PC-9 (cell line): ENCODE measurements at regions not wholly inside any gene's neighbourhood (a gene's known extent, or its start where the extent isn't known, plus 50 kb on each side); places are given as distances from the start of the nearest gene placed in this dataset.

Experiments used
- BruUV-seq: library from RNA; stranded (reverse); fragments of 400-500 nt; replicated peaks from 2 replicates; lab custom pipeline; 2021; lab: Mats Ljungman, UMichigan
- CTCF ChIA-PET: fragments of 300-600 bp; sonication (Branson Sonifier 250); formaldehyde crosslinking; loops from one replicate; lab custom pipeline; 2022; ENCODE audit warnings: antibody characterized with exemption; lab: Charles Lee
- POLR2A ChIA-PET: fragments of 300-600 bp; sonication (Branson Sonifier 250); formaldehyde crosslinking; loops from one replicate; lab custom pipeline; 2022; ENCODE audit warnings: antibody characterized with exemption; ENCODE audit not compliant: unreplicated experiment; lab: Charles Lee
- DNase-seq, 2 experiments: peaks; one replicate each; pipeline versions ENCODE4 v3.0.0 to v3.0.0-alpha.2; 2015 to 2022; ENCODE audit warnings: mixed read lengths in 1 of 2
- H2AFZ ChIP-seq: fragments of 200-600 bp; sonication (generic); 2 replicates; pipeline ENCODE4 v1.8.1; 2017; ENCODE audit warnings: antibody characterized with exemption
- H3F3A ChIP-seq: fragments of 200-600 bp; sonication (generic); 2 replicates; pipeline ENCODE4 v1.8.1; 2017; ENCODE audit warnings: antibody characterized with exemption, mild to moderate bottlenecking, low read depth; ENCODE audit not compliant: insufficient read depth
- H3K27ac ChIP-seq: fragments of 200-600 bp; sonication (generic); 2 replicates; pipeline ENCODE4 v1.6.1; 2016; ENCODE audit warnings: mixed run types
- H3K27me3 ChIP-seq: fragments of 200-600 bp; sonication (generic); 2 replicates; pipeline ENCODE4 v1.6.1; 2016; ENCODE audit warnings: low read depth, mixed run types; ENCODE audit not compliant: insufficient read depth
- H3K36me3 ChIP-seq: fragments of 200-600 bp; sonication (generic); 2 replicates; pipeline ENCODE4 v1.6.1; 2016; ENCODE audit warnings: low read depth, mixed run types
- H3K4me1 ChIP-seq: fragments of 200-600 bp; sonication (generic); replicated peaks from 2 replicates; pipeline ENCODE4 v1.6.1; 2016; ENCODE audit warnings: mixed run types; ENCODE audit not compliant: insufficient read depth
- H3K4me2 ChIP-seq: fragments of 200-600 bp; sonication (generic); 2 replicates; pipeline ENCODE4 v1.6.1; 2017; ENCODE audit warnings: mixed run types
- H3K4me3 ChIP-seq: fragments of 200-600 bp; sonication (generic); 2 replicates; pipeline ENCODE4 v1.6.1; 2016; ENCODE audit warnings: mixed run types
- H3K79me2 ChIP-seq: fragments of 200-600 bp; sonication (generic); 2 replicates; pipeline ENCODE4 v1.6.1; 2017; ENCODE audit warnings: low read depth, mixed run types
- H3K9me2 ChIP-seq: fragments of 200-600 bp; sonication (generic); 2 replicates; pipeline ENCODE4 v1.8.1; 2017; ENCODE audit warnings: mild to moderate bottlenecking; ENCODE audit not compliant: insufficient read depth
- H3K9me3 ChIP-seq: fragments of 200-600 bp; sonication (generic); 2 replicates; pipeline ENCODE4 v1.8.1; 2016; ENCODE audit warnings: low read depth; ENCODE audit not compliant: insufficient read depth
- H4K20me1 ChIP-seq: fragments of 200-600 bp; sonication (generic); 2 replicates; pipeline ENCODE4 v1.8.1; 2017; ENCODE audit not compliant: insufficient read depth
- EZH2 ChIP-seq: fragments of 200-600 bp; sonication (generic); IDR thresholded peaks from 2 replicates; pipeline ENCODE4 v1.8.0; 2017; ENCODE audit warnings: antibody characterized with exemption, low read depth
- intact Hi-C: fragments of 100-400 bp; cut with micrococcal nuclease; formaldehyde crosslinking; loops from one replicate; pipeline ENCODE4 v1.10.0; 2022; ENCODE audit not compliant: unreplicated experiment
- TF ChIP-seq, protein P1 (sequence below): fragments of 200-600 bp; sonication (generic); conservative IDR thresholded peaks from 2 replicates; pipeline ENCODE4 v1.6.1; 2017; ENCODE audit warnings: mixed run types, antibody characterized with exemption, mild to moderate bottlenecking, moderate library complexity

DNA sequence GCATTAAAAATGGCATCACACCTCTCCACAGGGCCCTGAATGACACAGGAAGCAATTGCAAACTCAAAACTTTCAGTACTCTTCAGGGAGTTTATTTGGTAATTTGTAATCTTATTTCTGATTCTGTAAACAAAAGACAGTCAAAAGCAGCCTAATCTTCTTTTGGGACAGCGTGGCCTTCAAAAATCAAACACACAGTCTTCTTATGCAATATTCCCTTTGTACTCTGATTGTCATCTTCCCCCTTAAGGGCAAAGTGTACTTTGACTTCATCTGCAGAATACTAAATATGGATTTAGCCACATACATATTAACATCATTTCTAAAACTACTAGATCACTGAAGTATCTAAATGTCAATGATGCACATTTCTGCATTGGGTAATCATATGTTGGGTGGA lies 322.0 kb downstream of the MZT1 start:
- intact Hi-C loops, result no loop called here
- H3K79me2 ChIP-seq, result no peaks in the 10 kb centered on the region
- TF ChIP-seq, protein P1, sequence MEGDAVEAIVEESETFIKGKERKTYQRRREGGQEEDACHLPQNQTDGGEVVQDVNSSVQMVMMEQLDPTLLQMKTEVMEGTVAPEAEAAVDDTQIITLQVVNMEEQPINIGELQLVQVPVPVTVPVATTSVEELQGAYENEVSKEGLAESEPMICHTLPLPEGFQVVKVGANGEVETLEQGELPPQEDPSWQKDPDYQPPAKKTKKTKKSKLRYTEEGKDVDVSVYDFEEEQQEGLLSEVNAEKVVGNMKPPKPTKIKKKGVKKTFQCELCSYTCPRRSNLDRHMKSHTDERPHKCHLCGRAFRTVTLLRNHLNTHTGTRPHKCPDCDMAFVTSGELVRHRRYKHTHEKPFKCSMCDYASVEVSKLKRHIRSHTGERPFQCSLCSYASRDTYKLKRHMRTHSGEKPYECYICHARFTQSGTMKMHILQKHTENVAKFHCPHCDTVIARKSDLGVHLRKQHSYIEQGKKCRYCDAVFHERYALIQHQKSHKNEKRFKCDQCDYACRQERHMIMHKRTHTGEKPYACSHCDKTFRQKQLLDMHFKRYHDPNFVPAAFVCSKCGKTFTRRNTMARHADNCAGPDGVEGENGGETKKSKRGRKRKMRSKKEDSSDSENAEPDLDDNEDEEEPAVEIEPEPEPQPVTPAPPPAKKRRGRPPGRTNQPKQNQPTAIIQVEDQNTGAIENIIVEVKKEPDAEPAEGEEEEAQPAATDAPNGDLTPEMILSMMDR, result no peak
- no peak for TF ChIP-seq EZH2

DNA sequence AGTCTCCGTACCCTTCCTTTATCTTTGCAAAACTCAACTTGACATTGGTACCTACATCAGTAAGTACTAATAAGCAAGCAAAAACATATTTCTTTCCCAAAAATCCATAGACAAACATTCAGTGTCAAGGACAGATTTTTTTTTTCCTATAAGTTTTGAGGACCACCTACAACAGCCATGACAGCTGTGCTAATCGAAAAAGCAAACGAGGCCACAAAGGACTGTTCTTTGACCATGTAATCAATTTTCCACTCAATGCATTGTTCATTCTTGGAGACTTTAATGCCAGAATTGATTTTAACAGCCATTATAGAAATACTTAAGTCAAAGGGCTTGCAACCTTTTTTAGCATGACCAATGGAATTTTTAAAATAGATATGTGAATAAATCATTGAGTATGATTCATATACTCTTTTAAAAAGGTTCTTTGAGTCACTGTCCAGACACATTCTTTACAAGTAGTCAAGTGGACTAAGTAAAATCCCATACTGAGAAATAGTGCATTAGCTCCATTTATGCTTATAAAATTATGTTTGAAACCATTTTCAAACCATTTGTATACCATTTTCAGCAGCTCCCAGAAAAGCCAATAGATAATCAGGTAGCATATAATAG lies 323.9 kb downstream of the MZT1 start:
- Histone ChIP-seq H3F3A (no peaks in the 10 kb centered on the region), H4K20me1 (no peaks in the 10 kb centered on the region), H2AFZ (no peak overlapping the region), H3K4me1 (no peaks in the 10 kb centered on the region), H3K36me3 (no peaks in the 10 kb centered on the region), H3K27me3 (no peaks in the 10 kb centered on the region), H3K27ac (no peak overlapping the region), H3K4me3 (no peak overlapping the region), H3K9me2 (no peaks in the 10 kb centered on the region), H3K9me3 (no peaks in the 10 kb centered on the region), H3K4me2 (no peak overlapping the region), H3K79me2 (no peaks in the 10 kb centered on the region)
- CTCF ChIA-PET, result no interaction called here
- no peak for DNase-seq
- POLR2A ChIA-PET, result no interaction called here
- BruUV-seq, result no TSS peak
- intact Hi-C loops, result no loop called here
- TF ChIP-seq, protein P1, result no peak
- TF ChIP-seq EZH2, result no peak

More for the DNA sequence above, 322.0 kb downstream of the MZT1 start:
- no peak for DNase-seq
- Histone ChIP-seq H3K36me3 (no peaks in the 10 kb centered on the region), H3K9me3 (no peaks in the 10 kb centered on the region), H3K4me2 (no peak overlapping the region), H3F3A (no peaks in the 10 kb centered on the region), H3K4me3 (no peak overlapping the region), H2AFZ (no peak overlapping the region), H3K27me3 (no peaks in the 10 kb centered on the region), H3K4me1 (no peaks in the 10 kb centered on the region), H3K9me2 (no peaks in the 10 kb centered on the region), H3K27ac (no peak overlapping the region), H4K20me1 (no peaks in the 10 kb centered on the region)
- CTCF ChIA-PET, result no interaction called here
- POLR2A ChIA-PET, result no interaction called here
- BruUV-seq, result no TSS peak

DNA sequence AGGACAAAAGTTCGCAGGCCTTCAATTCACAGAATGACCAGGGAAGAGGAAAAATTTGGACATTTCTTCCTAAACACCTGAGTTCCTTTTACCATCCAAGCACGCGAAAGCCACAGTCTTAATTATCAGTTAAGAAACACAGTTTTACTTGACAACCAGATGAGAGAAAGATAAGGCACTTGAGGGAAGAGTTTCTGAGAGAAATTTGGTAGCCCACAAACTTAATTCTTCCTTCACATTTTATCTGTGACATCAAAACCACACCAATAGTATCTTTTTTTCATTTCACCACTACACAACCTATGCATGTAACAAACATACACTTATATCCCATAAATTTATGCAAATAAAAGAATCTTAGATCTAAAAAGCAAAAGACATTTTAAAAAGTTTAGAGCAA lies 326.6 kb downstream of the MZT1 start:
- TF ChIP-seq, protein P1, result no peak
- no peak for TF ChIP-seq EZH2
- intact Hi-C loops, result no loop called here

More for the DNA sequence above, 326.6 kb downstream of the MZT1 start:
- no peaks in the 10 kb centered on the region for H3F3A ChIP-seq
- no peaks in the 10 kb centered on the region for H3K79me2 ChIP-seq
- POLR2A ChIA-PET, result no interaction called here
- no peaks in the 10 kb centered on the region for H3K36me3 ChIP-seq
- CTCF ChIA-PET, result no interaction called here
- no peak overlapping the region for H2AFZ ChIP-seq
- no peaks in the 10 kb centered on the region for H4K20me1 ChIP-seq
- no peak for DNase-seq
- H3K27ac ChIP-seq, result no peak overlapping the region
- no peak overlapping the region for H3K4me2 ChIP-seq
- no peak overlapping the region for H3K4me3 ChIP-seq
- H3K9me2 ChIP-seq, result no peaks in the 10 kb centered on the region
- no peaks in the 10 kb centered on the region for H3K4me1 ChIP-seq
- H3K9me3 ChIP-seq, result no peaks in the 10 kb centered on the region
- H3K27me3 ChIP-seq, result no peaks in the 10 kb centered on the region
- BruUV-seq, result no TSS peak
